H1 (cell line): ENCODE measurements at regions not wholly inside any gene's neighbourhood (a gene's known extent, or its start where the extent isn't known, plus 50 kb on each side); places are given as distances from the start of the nearest gene placed in this dataset.

Source experiments
- CTCF ChIA-PET: fragments of 300-600 bp; sonication (Branson Sonifier 250); formaldehyde crosslinking; loops from one replicate; lab custom pipeline; 2021; ENCODE audit not compliant: partially characterized antibody; lab: Charles Lee
- POLR2A ChIA-PET: fragments of 300-600 bp; sonication (Branson Sonifier 250); formaldehyde crosslinking; loops from one replicate; lab custom pipeline; 2021; ENCODE audit warnings: inconsistent platforms; ENCODE audit not compliant: partially characterized antibody; lab: Charles Lee
- DNase-seq, 2 experiments: peaks; one replicate each; pipeline versions ENCODE4 v3.0.0 to v3.0.0-alpha.2; 2010 to 2022; ENCODE audit warnings: low spot score in 2 of 2, low read depth in 1 of 2, mixed read lengths in 1 of 2
- FAIRE-seq: peaks from 2 replicates; lab custom pipeline; 2011; peaks lifted over from hg19 to GRCh38; lab: Jason Lieb, UNC
- H2AFZ ChIP-seq: 2 replicates; pipeline ENCODE4 v1.8.1; 2012; ENCODE audit warnings: low read length, inconsistent platforms
- H2AK5ac ChIP-seq: 2 replicates; pipeline ENCODE4 v1.6.1; 2013; ENCODE audit warnings: low read depth, low read length
- H2BK120ac ChIP-seq: replicated peaks from 2 replicates; pipeline ENCODE3; 2013; ENCODE audit warnings: low read depth, low read length, inconsistent platforms
- H2BK12ac ChIP-seq: 2 replicates; pipeline ENCODE4 v1.6.1; 2013; ENCODE audit warnings: low read depth, low read length
- H2BK15ac ChIP-seq: 2 replicates; pipeline ENCODE4 v1.6.1; 2013; ENCODE audit warnings: low read length
- H2BK20ac ChIP-seq: 2 replicates; pipeline ENCODE4 v1.6.1; 2013; ENCODE audit warnings: low read length
- H2BK5ac ChIP-seq: 2 replicates; pipeline ENCODE4 v1.6.1; 2013; ENCODE audit warnings: low read depth, low read length
- H3K14ac ChIP-seq: 2 replicates; pipeline ENCODE4 v1.6.1; 2013; ENCODE audit warnings: inconsistent platforms; ENCODE audit not compliant: insufficient read length
- H3K18ac ChIP-seq: 2 replicates; pipeline ENCODE4 v1.6.1; 2013; ENCODE audit warnings: low read length; ENCODE audit errors: extremely low read depth
- H3K23ac ChIP-seq: 2 replicates; pipeline ENCODE4 v1.6.1; 2013; ENCODE audit warnings: inconsistent platforms; ENCODE audit not compliant: insufficient read length
- H3K23me2 ChIP-seq: 2 replicates; pipeline ENCODE4 v1.6.1; 2013; ENCODE audit warnings: low read depth, low read length
- H3K27ac ChIP-seq: 2 replicates; pipeline ENCODE4 v1.6.1; 2011; ENCODE audit warnings: low read depth, low read length, inconsistent platforms
- H3K27me3 ChIP-seq, 4 experiments: replicated peaks in 1 of 4; 1 replicate in 1 of 4; 2 replicates in 3 of 4; pipeline versions ENCODE4 v1.6.1 to v1.8.1; 2011 to 2013; ENCODE audit warnings: low read length in 3 of 4, mild to moderate bottlenecking in 3 of 4, inconsistent platforms in 2 of 4, mixed read lengths in 2 of 4, moderate library complexity in 1 of 4; ENCODE audit not compliant: control insufficient read depth in 3 of 4, insufficient read depth in 3 of 4; ENCODE audit errors: extremely low read depth in 1 of 4
- H3K36me3 ChIP-seq, 4 experiments: 2 replicates each; pipeline versions ENCODE4 v1.6.1 to v1.8.1; 2011 to 2013; ENCODE audit warnings: mild to moderate bottlenecking in 4 of 4, low read length in 3 of 4, moderate library complexity in 2 of 4, control low read depth in 1 of 4, inconsistent platforms in 1 of 4; ENCODE audit not compliant: insufficient read depth in 4 of 4, control insufficient read depth in 2 of 4
- H3K4ac ChIP-seq: replicated peaks from 2 replicates; pipeline ENCODE3; 2013; ENCODE audit warnings: low read length, low read depth, mixed read lengths, inconsistent platforms; ENCODE audit not compliant: insufficient read length
- H3K4me1 ChIP-seq, 4 experiments: replicated peaks in 1 of 4; 1 replicate in 1 of 4; 2 replicates in 3 of 4; pipeline versions ENCODE4 v1.6.1 to v1.8.1; 2011 to 2013; ENCODE audit warnings: low read length in 3 of 4, inconsistent platforms in 2 of 4, mixed read lengths in 1 of 4; ENCODE audit not compliant: insufficient read depth in 4 of 4, control insufficient read depth in 3 of 4
- H3K4me2 ChIP-seq, 2 experiments: 2 replicates each; pipeline versions ENCODE4 v1.6.1 to v1.8.1; 2011 to 2013; ENCODE audit warnings: low read depth in 2 of 2, low read length in 2 of 2, control low read depth in 1 of 2, inconsistent platforms in 1 of 2, mild to moderate bottlenecking in 1 of 2; ENCODE audit not compliant: insufficient read depth in 1 of 2
- H3K4me3 ChIP-seq, 4 experiments: fragments of 200-600, 300-600 bp in 1 of 4; sonication (generic), shearing (Covaris generic), sonication (Bioruptor Twin) in 1 of 4; 2 replicates each; pipeline versions ENCODE4 v1.5.1 to v1.8.1; 2011 to 2016; ENCODE audit warnings: low read length in 4 of 4, low read depth in 3 of 4, control low read depth in 2 of 4, inconsistent platforms in 2 of 4, mild to moderate bottlenecking in 2 of 4, mixed read lengths in 1 of 4, moderate library complexity in 1 of 4; ENCODE audit not compliant: insufficient read depth in 2 of 4; ENCODE audit errors: extremely low read depth in 1 of 4
- H3K56ac ChIP-seq: replicated peaks from 2 replicates; pipeline ENCODE3; 2013; ENCODE audit warnings: low read depth, mild to moderate bottlenecking, mixed read lengths, low read length, inconsistent platforms; ENCODE audit not compliant: insufficient read length
- H3K79me1 ChIP-seq: 2 replicates; pipeline ENCODE4 v1.6.1; 2013; ENCODE audit warnings: low read depth, low read length, control low read depth
- H3K79me2 ChIP-seq, 2 experiments: 2 replicates each; pipeline versions ENCODE4 v1.6.1 to v1.8.1; 2012 to 2013; ENCODE audit warnings: low read length in 2 of 2, mild to moderate bottlenecking in 2 of 2, inconsistent platforms in 1 of 2; ENCODE audit not compliant: insufficient read depth in 2 of 2, control insufficient read depth in 1 of 2
- H3K9ac ChIP-seq, 4 experiments: replicated peaks in 1 of 4; 1 replicate in 1 of 4; 2 replicates in 3 of 4; pipeline versions ENCODE4 v1.6.1 to v1.8.1; 2011 to 2013; ENCODE audit warnings: low read depth in 3 of 4, low read length in 3 of 4, control low read depth in 2 of 4, mild to moderate bottlenecking in 2 of 4, moderate library complexity in 2 of 4, inconsistent platforms in 1 of 4; ENCODE audit errors: extremely low read depth in 1 of 4
- H3K9me3 ChIP-seq, 2 experiments: 2 replicates each; pipeline versions ENCODE4 v1.6.1 to v1.8.1; 2012 to 2013; ENCODE audit warnings: mild to moderate bottlenecking in 2 of 2, moderate library complexity in 2 of 2, control low read depth in 1 of 2, inconsistent platforms in 1 of 2, low read depth in 1 of 2, low read length in 1 of 2, mixed read lengths in 1 of 2; ENCODE audit not compliant: insufficient read depth in 2 of 2
- H4K20me1 ChIP-seq, 2 experiments: replicated peaks in 1 of 2; 2 replicates each; pipeline versions ENCODE3 to v1.8.1; 2011 to 2013; ENCODE audit warnings: inconsistent platforms in 2 of 2, low read length in 2 of 2, mild to moderate bottlenecking in 1 of 2; ENCODE audit not compliant: insufficient read depth in 2 of 2, control insufficient read depth in 1 of 2
- H4K5ac ChIP-seq: 2 replicates; pipeline ENCODE4 v1.6.1; 2013; ENCODE audit warnings: low read length, low read depth, mixed read lengths, inconsistent platforms; ENCODE audit not compliant: insufficient read length
- H4K8ac ChIP-seq: 2 replicates; pipeline ENCODE4 v1.8.0; 2013; ENCODE audit warnings: mild to moderate bottlenecking, moderate library complexity, low read length, inconsistent platforms; ENCODE audit not compliant: insufficient read depth; ENCODE audit errors: extremely low read depth
- H4K91ac ChIP-seq: replicated peaks from 2 replicates; pipeline ENCODE3; 2013; ENCODE audit warnings: low read length, mixed read lengths, inconsistent platforms; ENCODE audit not compliant: insufficient read length
- CTCF ChIP-seq, 3 experiments: IDR thresholded peaks; 1 replicate in 2 of 3; 2 replicates in 1 of 3; pipeline versions ENCODE4 v1.5.1 to v1.6.1; 2011; ENCODE audit warnings: low read length in 3 of 3, mild to moderate bottlenecking in 3 of 3, inconsistent platforms in 2 of 3, low read depth in 1 of 3, moderate library complexity in 1 of 3; ENCODE audit not compliant: insufficient read depth in 1 of 3; ENCODE audit errors: control extremely low read depth in 1 of 3
- E2F6 ChIP-seq: IDR thresholded peaks from 2 replicates; pipeline ENCODE4 v1.6.1; 2012; ENCODE audit warnings: inconsistent platforms
- HDAC6 ChIP-seq: IDR thresholded peaks from one replicate; pipeline ENCODE4 v1.7.1; 2012; ENCODE audit warnings: low read depth, mild to moderate bottlenecking, inconsistent platforms, low read length, moderate library complexity
- SAP30 ChIP-seq: fragments of 300-600 bp; sonication (generic); IDR thresholded peaks from 2 replicates; pipeline ENCODE4 v1.7.1; 2012; ENCODE audit warnings: low read length, moderate library complexity, mild to moderate bottlenecking, inconsistent platforms; ENCODE audit not compliant: insufficient read depth, insufficient replicate concordance
- SP1 ChIP-seq: IDR thresholded peaks from 2 replicates; pipeline ENCODE4 v1.6.1; 2011; ENCODE audit warnings: low read depth, low read length
- TAF7 ChIP-seq: optimal IDR thresholded peaks from 2 replicates; pipeline ENCODE3; 2011; ENCODE audit warnings: low read depth, mild to moderate bottlenecking, inconsistent platforms, low read length, moderate library complexity, borderline replicate concordance
- WGBS, 2 experiments: shearing (Covaris generic) in 1 of 2; methylation state at CpG; one replicate each; pipeline versions ENCODE4 v1.1.6 to v1.1.7; 2013 to 2015; ENCODE audit warnings: low lambda C conversion rate in 2 of 2, mixed read lengths in 2 of 2, inconsistent platforms in 1 of 2, low coverage in 1 of 2, missing lambda C conversion rate in 1 of 2; ENCODE audit not compliant: insufficient replicate concordance in 2 of 2, insufficient coverage in 1 of 2, insufficient read length in 1 of 2; ENCODE audit errors: extremely low coverage in 1 of 2, missing lambda C conversion rate in 1 of 2; 5-methylcytosine and 5-hydroxymethylcytosine counted together

- H3K4me1 ChIP-seq: no peaks in the 10 kb centered on the region
- H2BK15ac ChIP-seq: no peak overlapping the region
- H3K79me1 ChIP-seq: no peaks in the 10 kb centered on the region
- no peaks in the 10 kb centered on the region for H4K20me1 ChIP-seq
- POLR2A ChIA-PET: no interaction called here
- H2BK120ac ChIP-seq: no peak overlapping the region
- WGBS, 2 experiments: 79% methylated on average over 11 of the region's 11 CpGs; no CpG with 5 or more reads in 1 of the 2 experiments
- H3K9me3 ChIP-seq: no peaks in the 10 kb centered on the region
- H3K56ac ChIP-seq: no peak overlapping the region
- H3K23me2 ChIP-seq: no peaks in the 10 kb centered on the region
- CTCF ChIA-PET: no interaction called here
- TF ChIP-seq TAF7 (no peak), E2F6 (no peak), HDAC6 (no peak), CTCF (IDR thresholded peaks at IDR 0.05; ENCODE audit: control extremely low read depth in 1 of 3, insufficient read depth in 1 of 3, low read depth in 1 of 3, low read length in 3 of 3) (no peak), SP1 (no peak), SAP30 (no peak)
- TF ChIP-seq, all 59 proteins: peak for 0
- peak; percentile 7 for FAIRE-seq
- H3K4me2 ChIP-seq: no peak overlapping the region
- no peaks in the 10 kb centered on the region for H3K79me2 ChIP-seq
- no peak overlapping the region for H3K14ac ChIP-seq
- no peak overlapping the region for H4K5ac ChIP-seq
- no peaks in the 10 kb centered on the region for H3K36me3 ChIP-seq
- H4K8ac ChIP-seq: no peak overlapping the region
- no peak overlapping the region for H3K4me3 ChIP-seq
- no peaks in the 10 kb centered on the region for H3K27me3 ChIP-seq
- no peak overlapping the region for H2BK20ac ChIP-seq
- no peak overlapping the region for H3K18ac ChIP-seq
- no peak overlapping the region for H3K4ac ChIP-seq
- no peak overlapping the region for H3K9ac ChIP-seq
- no peak for DNase-seq
- no peak overlapping the region for H2BK12ac ChIP-seq
- H4K91ac ChIP-seq: no peak overlapping the region
- no peak overlapping the region for H3K27ac ChIP-seq
- no peak overlapping the region for H2BK5ac ChIP-seq
- H3K23ac ChIP-seq: no peak overlapping the region
- H2AK5ac ChIP-seq: no peak overlapping the region
- H2AFZ ChIP-seq: no peak overlapping the region
Observed at GRCh38 chrX:3166670-3167455, 125.6 kb downstream of the ARSF start.
